Activated CD4-positive, alpha-beta memory T cell treated with anti-CD3 and anti-CD28 coated beads, Interleukin-2, amount 10 ng/mL, durations not matched to agents 7 days and 5 days (primary cell): ENCODE measurements at regions not wholly inside any gene's neighbourhood (a gene's known extent, or its start where the extent isn't known, plus 50 kb on each side); places are given as distances from the start of the nearest gene placed in this dataset.

Experiments
- CTCF ChIA-PET: fragments of 350-600 bp; sonication (Branson Sonifier 250); formaldehyde crosslinking; loops from one replicate; lab custom pipeline; 2021; ENCODE audit warnings: antibody characterized with exemption, inconsistent platforms; lab: Charles Lee
- POLR2A ChIA-PET: fragments of 350-600 bp; sonication (Branson Sonifier 250); formaldehyde crosslinking; loops from one replicate; lab custom pipeline; 2021; ENCODE audit warnings: antibody characterized with exemption; lab: Charles Lee
- DNase-seq: peaks from one replicate; pipeline ENCODE4 v3.0.0-alpha.2; 2020
- H3K27ac Mint-ChIP-seq: one replicate; pipeline ENCODE4 v1.8.0; 2021; ENCODE audit warnings: mild to moderate bottlenecking, mixed read lengths
- H3K27me3 Mint-ChIP-seq: one replicate; pipeline ENCODE4 v1.8.0; 2021; ENCODE audit warnings: mixed read lengths
- H3K36me3 Mint-ChIP-seq: one replicate; pipeline ENCODE4 v1.8.0; 2021; ENCODE audit warnings: low read depth, mixed read lengths
- H3K4me1 Mint-ChIP-seq: one replicate; pipeline ENCODE4 v1.8.0; 2021; ENCODE audit warnings: mixed read lengths
- H3K4me3 Mint-ChIP-seq: one replicate; pipeline ENCODE4 v1.8.0; 2021; ENCODE audit warnings: mild to moderate bottlenecking, mixed read lengths
- H3K9me3 Mint-ChIP-seq: one replicate; pipeline ENCODE4 v1.8.0; 2021; ENCODE audit warnings: mixed read lengths

DNA sequence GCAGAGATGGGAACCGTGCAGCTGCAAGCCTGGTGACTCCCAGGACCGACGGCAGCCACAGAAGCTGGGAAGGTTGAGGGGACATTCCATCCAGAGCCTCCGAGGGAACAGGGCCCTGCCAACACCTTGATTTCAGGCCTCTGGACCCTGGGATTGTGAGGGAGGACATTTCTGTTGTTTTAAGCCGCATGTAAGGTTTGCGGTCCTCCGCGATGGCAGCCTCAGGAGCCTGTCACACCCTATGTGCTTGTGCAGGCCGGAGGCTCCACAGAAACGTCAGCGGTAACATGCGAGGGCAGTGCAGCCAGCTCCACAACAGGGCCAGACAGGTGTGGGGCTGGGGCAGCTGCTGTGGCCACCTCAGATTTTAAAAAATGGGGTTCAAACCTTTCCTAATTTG is 144.7 kb upstream of the SHH start:
- CTCF ChIA-PET: no interaction called here
- no peaks in the 10 kb centered on the region for H3K36me3 Mint-ChIP-seq
- H3K4me3 Mint-ChIP-seq: no peak overlapping the region
- DNase-seq: no peak
- peaks cover 8% of the 10 kb centered on the region for H3K4me1 Mint-ChIP-seq
- H3K9me3 Mint-ChIP-seq: peaks cover 2% of the 10 kb centered on the region
- POLR2A ChIA-PET: no interaction called here
- no peak overlapping the region for H3K27ac Mint-ChIP-seq
- peaks cover 10% of the 10 kb centered on the region for H3K27me3 Mint-ChIP-seq

DNA sequence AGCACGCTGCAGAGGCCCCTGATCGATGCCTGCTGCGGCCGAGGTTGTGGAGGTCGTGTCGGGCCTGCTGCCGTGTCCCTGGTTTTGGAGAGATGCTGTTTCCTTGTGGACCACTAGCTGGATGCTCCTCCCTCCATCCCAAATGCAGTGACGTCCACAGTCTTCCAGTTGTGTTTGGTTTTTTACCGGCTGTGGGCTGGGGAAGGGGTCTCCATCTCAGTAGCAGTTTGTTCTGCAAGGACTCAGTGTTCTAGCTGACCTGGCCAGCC is 143.0 kb upstream of the SHH start:
- ChIA-PET CTCF (no interaction called here), POLR2A (no interaction called here)
- Mint-ChIP-seq H3K4me1 (no peaks in the 10 kb centered on the region), H3K36me3 (no peaks in the 10 kb centered on the region), H3K27ac (no peak overlapping the region), H3K9me3 (no peaks in the 10 kb centered on the region), H3K4me3 (no peak overlapping the region), H3K27me3 (peaks cover 2% of the 10 kb centered on the region)
- DNase-seq: no peak

DNA sequence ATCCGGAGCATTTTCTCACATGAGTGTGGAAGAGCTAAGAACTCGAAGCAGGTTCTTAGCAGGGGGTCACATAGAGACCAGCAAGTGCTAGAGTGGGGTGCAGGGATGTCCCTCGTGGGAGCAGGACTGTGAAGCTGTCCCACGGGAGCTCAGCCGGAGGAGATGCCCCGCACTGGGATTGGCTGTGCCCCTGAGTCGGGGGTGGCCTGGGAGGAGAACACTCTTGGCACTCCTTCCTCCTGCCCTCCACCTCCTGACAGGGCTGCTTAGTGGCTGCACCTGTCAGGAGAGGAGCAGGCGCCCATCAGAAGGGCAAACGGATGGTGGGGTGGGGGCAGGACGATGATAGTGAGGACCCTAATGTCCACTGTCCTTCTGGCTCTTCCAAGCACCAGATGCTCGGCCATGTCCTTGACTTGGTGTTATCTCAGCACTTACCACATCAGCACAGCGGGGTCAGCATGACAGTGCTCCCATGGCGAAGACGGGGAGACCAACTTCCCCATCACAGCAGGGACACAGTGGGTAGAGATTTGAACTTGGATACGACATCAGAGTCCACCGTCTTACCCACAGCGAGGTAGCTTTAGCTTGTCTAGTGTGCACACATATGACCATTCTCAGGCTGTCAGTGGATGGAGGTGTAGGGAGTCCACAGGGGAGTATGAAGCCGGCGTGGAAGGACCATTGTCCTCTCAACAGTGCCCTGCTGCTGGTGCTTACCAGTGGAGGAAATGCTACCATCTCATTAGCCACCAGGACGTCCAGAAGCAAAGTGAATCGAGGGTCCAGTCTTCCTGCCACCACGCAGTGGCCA is 142.5 kb upstream of the SHH start:
- ChIA-PET CTCF (no interaction called here), POLR2A (no interaction called here)
- no peak for DNase-seq
- Mint-ChIP-seq H3K36me3 (no peaks in the 10 kb centered on the region), H3K9me3 (no peaks in the 10 kb centered on the region), H3K27ac (no peak overlapping the region), H3K4me3 (no peak overlapping the region), H3K4me1 (no peaks in the 10 kb centered on the region), H3K27me3 (no peaks in the 10 kb centered on the region)

DNA sequence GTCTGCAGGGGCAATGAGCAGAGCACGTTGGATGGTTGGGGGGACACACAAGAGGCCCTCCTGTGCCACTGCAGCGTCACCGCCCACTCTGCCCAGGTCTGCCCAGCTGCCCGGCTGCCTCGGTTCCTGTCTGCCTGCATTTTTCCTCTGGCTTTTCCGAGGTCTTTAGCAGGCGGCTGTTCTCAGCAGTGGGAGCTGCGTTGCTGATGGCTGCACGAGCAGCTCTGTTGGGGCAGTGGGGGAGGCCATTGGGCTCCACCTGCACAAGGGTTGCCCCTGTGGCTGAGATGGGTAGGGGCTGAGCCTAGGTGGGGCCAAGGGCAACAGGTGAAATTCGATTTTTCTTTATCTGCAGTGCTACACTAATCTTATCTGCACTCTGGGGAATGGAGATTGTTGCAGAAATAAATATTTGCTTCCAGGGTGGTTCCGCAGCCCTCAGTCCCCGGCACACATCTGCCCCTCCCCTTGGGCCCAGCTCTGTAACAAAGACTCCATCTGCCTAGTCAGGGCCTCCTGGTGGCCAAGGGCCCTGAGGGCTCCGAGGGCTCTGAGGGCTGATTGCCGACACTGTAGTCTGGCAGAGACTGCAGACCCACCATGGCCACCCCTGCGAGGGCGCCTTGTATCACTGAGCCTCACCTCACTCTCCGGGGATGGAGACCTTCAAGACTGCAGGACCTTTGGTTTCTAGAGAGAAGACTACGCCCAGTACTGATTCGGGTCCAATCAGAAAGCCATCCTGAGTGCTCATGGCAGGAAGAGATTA is 141.7 kb upstream of the SHH start:
- no peaks in the 10 kb centered on the region for H3K9me3 Mint-ChIP-seq
- DNase-seq: no peak
- no peaks in the 10 kb centered on the region for H3K4me1 Mint-ChIP-seq
- H3K27me3 Mint-ChIP-seq: no peaks in the 10 kb centered on the region
- ChIA-PET POLR2A (no interaction called here), CTCF (no interaction called here)
- no peak overlapping the region for H3K4me3 Mint-ChIP-seq
- no peak overlapping the region for H3K27ac Mint-ChIP-seq
- no peaks in the 10 kb centered on the region for H3K36me3 Mint-ChIP-seq

DNA sequence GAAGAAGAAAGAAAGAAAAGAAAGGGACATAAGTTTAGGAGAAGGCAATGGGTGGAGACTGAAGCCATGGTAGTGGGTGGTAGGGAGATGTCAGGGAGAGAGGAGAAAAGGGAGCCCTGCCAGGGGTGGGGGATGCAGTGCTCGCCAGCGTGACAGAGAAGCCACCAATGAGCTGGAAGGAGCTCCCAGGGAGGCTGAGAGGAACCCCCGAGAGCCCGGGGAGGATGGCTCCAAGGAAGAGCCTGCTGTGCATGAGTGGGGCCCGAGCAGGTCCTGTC is 141.2 kb upstream of the SHH start:
- H3K4me3 Mint-ChIP-seq: no peak overlapping the region
- no peak overlapping the region for H3K27ac Mint-ChIP-seq

DNA sequence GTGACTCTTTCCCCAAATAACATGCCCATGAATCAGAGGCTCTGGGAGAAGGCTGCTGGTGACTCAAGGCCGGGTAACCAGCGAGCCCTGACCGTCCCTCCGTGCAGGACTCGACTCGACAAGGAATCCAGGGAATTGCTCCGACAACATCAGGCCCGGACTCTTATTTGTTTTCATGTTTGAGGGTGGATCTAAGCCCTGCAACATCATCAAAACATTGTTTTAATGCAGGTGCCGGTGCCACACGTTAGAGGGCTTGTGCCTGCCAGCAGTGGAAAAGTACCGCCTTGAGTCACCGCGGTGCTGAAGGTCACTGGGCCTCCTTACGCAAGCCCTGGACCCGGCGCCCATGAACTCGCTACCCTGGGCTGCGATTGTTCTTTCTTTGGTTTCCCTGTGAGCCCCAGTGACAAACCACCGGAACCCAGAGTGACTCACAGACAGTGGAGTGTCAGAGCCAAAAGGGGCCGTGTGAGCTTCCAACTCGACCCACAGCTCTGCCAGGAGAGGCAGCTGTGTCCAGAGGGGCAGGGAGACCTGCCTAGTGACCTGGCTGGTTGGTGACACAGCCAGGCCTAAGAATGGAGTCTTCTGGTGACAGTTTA is 139.4 kb upstream of the SHH start:
- DNase-seq: no peak
- Mint-ChIP-seq H3K36me3 (no peaks in the 10 kb centered on the region), H3K27me3 (peaks cover 3% of the 10 kb centered on the region), H3K9me3 (peaks cover 3% of the 10 kb centered on the region), H3K27ac (no peak overlapping the region), H3K4me3 (no peak overlapping the region), H3K4me1 (no peaks in the 10 kb centered on the region)
- ChIA-PET CTCF (no interaction called here), POLR2A (no interaction called here)

More for the DNA sequence above, 141.2 kb upstream of the SHH start:
- ChIA-PET CTCF (no interaction called here), POLR2A (no interaction called here)
- no peaks in the 10 kb centered on the region for H3K36me3 Mint-ChIP-seq
- DNase-seq: no peak
- peaks cover 3% of the 10 kb centered on the region for H3K27me3 Mint-ChIP-seq
- no peaks in the 10 kb centered on the region for H3K9me3 Mint-ChIP-seq
- H3K4me1 Mint-ChIP-seq: no peaks in the 10 kb centered on the region

DNA sequence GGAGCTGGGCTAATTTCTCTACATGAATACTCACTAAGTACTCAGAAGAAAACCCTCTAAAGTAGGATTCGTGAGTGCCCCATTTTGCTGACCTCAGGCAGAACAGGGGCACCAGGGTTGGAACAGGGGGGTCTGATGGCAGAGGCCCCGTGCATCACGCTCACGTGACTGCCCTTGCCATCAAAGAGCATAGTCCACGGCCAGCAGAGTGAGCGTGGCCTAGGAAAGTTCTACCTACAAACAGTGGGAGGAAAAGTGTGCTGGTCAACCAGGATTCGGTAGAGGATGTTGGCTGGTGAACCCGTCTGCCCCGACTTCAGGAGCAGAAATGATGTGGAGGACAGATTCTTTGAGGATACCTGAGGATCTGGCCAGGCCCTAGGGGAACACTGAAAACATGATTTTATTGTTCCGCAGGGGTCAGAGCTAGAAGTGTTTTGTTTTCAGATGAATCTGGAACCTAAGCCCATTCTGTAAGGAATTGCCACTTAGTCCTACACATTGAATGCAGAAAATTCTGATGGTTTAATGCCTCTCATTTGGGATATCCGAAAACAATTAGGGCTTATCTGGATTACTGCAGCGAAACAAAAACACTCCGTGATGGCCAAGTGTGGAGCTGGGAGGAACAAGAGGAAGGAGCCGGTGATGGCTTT is 138.8 kb upstream of the SHH start:
- DNase-seq: no peak
- Mint-ChIP-seq H3K9me3 (peaks cover 6% of the 10 kb centered on the region), H3K4me1 (no peaks in the 10 kb centered on the region), H3K4me3 (no peak overlapping the region), H3K27ac (no peak overlapping the region), H3K27me3 (peaks cover 3% of the 10 kb centered on the region), H3K36me3 (no peaks in the 10 kb centered on the region)
- ChIA-PET POLR2A (no interaction called here), CTCF (interaction anchor here (1.4 kb wide), 1 partner anchor 11 kb away, joined by 3 read pairs; no protein-coding TSS in a partner anchor)

DNA sequence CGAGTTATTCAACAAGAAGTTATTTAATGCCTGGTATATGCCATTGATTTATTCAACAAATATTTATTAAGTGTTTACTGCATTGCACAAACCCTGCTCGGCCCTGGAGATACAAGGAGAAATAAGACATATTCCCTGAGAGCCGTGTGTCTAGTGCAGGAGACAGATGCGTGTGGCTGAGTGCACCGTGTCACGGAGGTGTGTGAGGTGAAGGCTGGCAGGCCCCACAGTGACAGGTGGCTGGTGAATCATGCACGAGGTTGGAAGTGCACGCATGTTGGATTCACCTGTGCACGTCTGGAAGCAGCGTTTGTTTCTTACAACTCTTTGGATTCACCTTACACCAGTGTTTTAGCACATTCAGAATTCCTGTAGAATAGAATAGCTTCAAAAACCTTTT is 136.6 kb upstream of the SHH start:
- ChIA-PET CTCF (no interaction called here), POLR2A (no interaction called here)
- H3K4me1 Mint-ChIP-seq: peaks cover under 1% of the 10 kb centered on the region
- no peak overlapping the region for H3K4me3 Mint-ChIP-seq
- H3K27ac Mint-ChIP-seq: no peak overlapping the region
- H3K27me3 Mint-ChIP-seq: peaks cover 3% of the 10 kb centered on the region
- H3K36me3 Mint-ChIP-seq: no peaks in the 10 kb centered on the region
- DNase-seq: no peak
- H3K9me3 Mint-ChIP-seq: peaks cover 6% of the 10 kb centered on the region

DNA sequence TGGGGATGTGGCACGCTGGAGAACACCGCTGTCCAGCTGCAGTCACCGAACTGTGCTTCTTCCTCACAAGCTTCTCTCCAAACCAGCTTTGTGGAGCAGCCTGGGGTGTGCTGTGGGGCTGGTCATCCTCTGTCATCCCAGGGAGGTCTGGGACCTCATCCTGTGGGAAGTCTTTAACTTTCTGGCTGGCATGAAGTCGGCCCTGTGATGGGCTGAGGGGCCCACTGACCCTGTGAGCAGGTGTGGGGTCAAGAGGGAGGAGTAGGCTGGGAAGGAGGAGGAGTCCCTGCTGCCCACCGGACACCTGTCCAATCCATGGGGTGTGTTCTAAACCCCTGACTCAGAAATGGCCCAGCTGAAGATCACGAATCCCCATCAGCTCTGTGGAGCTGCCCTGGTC is 136.2 kb upstream of the SHH start:
- Mint-ChIP-seq H3K4me3 (no peak overlapping the region), H3K36me3 (no peaks in the 10 kb centered on the region), H3K27me3 (peaks cover 3% of the 10 kb centered on the region), H3K9me3 (peaks cover 6% of the 10 kb centered on the region), H3K27ac (no peak overlapping the region), H3K4me1 (peaks cover 4% of the 10 kb centered on the region)
- POLR2A ChIA-PET: no interaction called here
- CTCF ChIA-PET: no interaction called here
- no peak for DNase-seq

DNA sequence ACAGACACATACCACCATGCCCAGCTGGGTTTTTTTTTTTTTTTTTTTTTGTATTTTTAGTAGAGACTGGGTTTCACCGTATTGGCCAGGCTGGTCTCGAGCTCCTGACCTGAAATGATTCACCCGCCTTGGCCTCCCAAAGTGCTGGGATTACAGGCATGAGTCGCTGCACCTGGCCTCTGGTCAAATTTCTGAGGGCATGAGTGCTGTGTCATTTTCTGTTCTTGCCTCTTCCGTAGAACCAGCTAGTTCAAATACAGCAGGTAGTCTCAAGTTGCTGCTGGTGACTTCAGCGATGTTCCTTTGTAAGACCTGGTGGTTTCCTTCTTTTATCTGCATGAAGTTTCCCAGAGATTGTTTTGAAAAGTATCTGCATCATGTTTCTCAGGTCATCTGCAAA is 134.8 kb upstream of the SHH start:
- Mint-ChIP-seq H3K36me3 (no peaks in the 10 kb centered on the region), H3K4me1 (peaks cover 6% of the 10 kb centered on the region)
- POLR2A ChIA-PET: no interaction called here

DNA sequence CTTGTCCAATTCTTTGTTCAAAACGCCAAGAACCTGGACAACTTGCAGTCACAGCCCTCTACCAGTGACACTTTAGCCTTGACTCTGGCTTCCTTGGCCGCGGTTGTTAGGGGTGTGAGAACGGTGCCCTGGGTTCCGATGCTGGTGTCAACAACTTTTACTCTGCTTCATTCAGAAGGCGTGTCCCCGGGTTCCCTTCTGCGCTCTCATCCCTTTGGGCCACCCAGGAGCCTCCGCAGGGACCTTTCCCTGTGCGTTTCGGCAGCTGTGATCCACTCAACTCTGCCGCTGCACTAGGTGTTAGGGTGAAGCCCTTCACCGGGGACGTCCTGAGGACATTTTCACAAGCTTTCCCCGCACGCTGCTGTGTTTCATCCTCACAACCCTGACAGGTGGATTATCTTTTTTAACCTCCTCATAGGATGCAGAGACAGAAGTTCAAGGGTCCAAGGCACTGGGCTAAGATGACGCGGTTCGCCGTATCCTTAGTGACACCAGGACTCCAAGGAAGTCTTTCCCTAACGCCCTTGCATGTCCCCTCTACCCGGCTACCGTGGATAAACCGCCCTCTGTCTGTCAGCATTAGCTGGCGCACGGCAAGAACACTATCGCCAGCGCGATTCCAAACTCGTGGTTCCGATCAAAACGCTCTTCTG is 133.5 kb upstream of the SHH start:
- Mint-ChIP-seq H3K4me3 (no peak overlapping the region), H3K36me3 (no peaks in the 10 kb centered on the region), H3K27me3 (peaks cover 7% of the 10 kb centered on the region), H3K4me1 (peaks cover 6% of the 10 kb centered on the region), H3K9me3 (peaks cover 6% of the 10 kb centered on the region), H3K27ac (no peak overlapping the region)
- DNase-seq: no peak
- CTCF ChIA-PET: no interaction called here
- POLR2A ChIA-PET: no interaction called here

More for the DNA sequence above, 134.8 kb upstream of the SHH start:
- DNase-seq: no peak
- Mint-ChIP-seq H3K27me3 (peaks cover 3% of the 10 kb centered on the region), H3K9me3 (peaks cover 6% of the 10 kb centered on the region), H3K4me3 (no peak overlapping the region), H3K27ac (no peak overlapping the region)
- CTCF ChIA-PET: interaction anchor here (0.7 kb wide), 1 partner anchor 77 kb away, joined by 3 read pairs; no protein-coding TSS in a partner anchor

DNA sequence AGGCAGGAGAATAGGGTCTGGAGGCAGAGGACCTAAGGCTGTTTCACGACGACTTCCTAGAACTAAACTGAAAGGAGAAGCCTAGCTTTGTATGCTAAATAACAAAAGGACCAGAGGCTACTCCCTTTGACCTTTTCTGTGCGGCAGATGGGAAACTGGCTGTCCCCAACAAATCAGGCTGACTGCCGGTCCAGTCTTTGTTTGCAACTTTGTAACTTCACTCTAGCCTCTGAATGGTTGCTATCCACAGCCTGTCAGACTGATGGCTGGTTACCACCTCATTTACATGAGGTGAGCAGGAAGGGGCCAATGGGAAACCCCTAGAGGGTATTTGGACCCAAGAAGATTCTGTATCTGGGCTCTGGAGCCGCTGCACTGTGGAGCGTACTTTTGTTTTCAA is 132.6 kb upstream of the SHH start:
- Mint-ChIP-seq H3K9me3 (peaks cover 6% of the 10 kb centered on the region), H3K4me1 (peaks cover 6% of the 10 kb centered on the region), H3K27ac (no peak overlapping the region), H3K27me3 (peaks cover 7% of the 10 kb centered on the region), H3K4me3 (no peak overlapping the region), H3K36me3 (no peaks in the 10 kb centered on the region)
- DNase-seq: no peak
- CTCF ChIA-PET: no interaction called here
- POLR2A ChIA-PET: no interaction called here
